Keratinocyte (primary cell): ENCODE measurements at regions not wholly inside any gene's neighbourhood (a gene's known extent, or its start where the extent isn't known, plus 50 kb on each side); places are given as distances from the start of the nearest gene placed in this dataset.

Experiments used
- DNase-seq: peaks from one replicate; pipeline ENCODE4 v3.0.0-alpha.2; 2011; ENCODE audit warnings: low read depth, missing footprints, low spot score
- FAIRE-seq: peaks from 2 replicates; lab custom pipeline; 2011; peaks lifted over from hg19 to GRCh38; lab: Jason Lieb, UNC
- H2AFZ ChIP-seq: 2 replicates; pipeline ENCODE4 v1.6.0; 2012; ENCODE audit warnings: low read length, control low read depth, inconsistent platforms; ENCODE audit not compliant: control insufficient read depth
- H3K27ac ChIP-seq: 2 replicates; pipeline ENCODE4 v1.5.1; 2011; ENCODE audit warnings: low read length; ENCODE audit not compliant: control insufficient read depth, insufficient read depth
- H3K27me3 ChIP-seq: 3 replicates; pipeline ENCODE4 v1.6.0; 2011; ENCODE audit warnings: low read length; ENCODE audit not compliant: control insufficient read depth, insufficient read depth; ENCODE audit errors: extremely low read depth
- H3K36me3 ChIP-seq, 2 experiments: 2 replicates in 1 of 2; 3 replicates in 1 of 2; pipeline ENCODE4 v1.5.1; 2011; ENCODE audit warnings: low read length in 2 of 2, mild to moderate bottlenecking in 1 of 2; ENCODE audit not compliant: control insufficient read depth in 2 of 2, insufficient read depth in 2 of 2; ENCODE audit errors: extremely low read depth in 1 of 2
- H3K4me1 ChIP-seq: 3 replicates; pipeline ENCODE4 v1.5.1; 2011; ENCODE audit warnings: low read length; ENCODE audit not compliant: control insufficient read depth, insufficient read depth; ENCODE audit errors: extremely low read depth
- H3K4me2 ChIP-seq: 3 replicates; pipeline ENCODE4 v1.6.0; 2011; ENCODE audit warnings: low read depth, low read length; ENCODE audit not compliant: control insufficient read depth, insufficient read depth; ENCODE audit errors: extremely low read depth
- H3K4me3 ChIP-seq, 3 experiments: fragments of 200-600 bp in 1 of 3; sonication (generic) in 1 of 3; 2 replicates in 2 of 3; 3 replicates in 1 of 3; pipeline ENCODE4 v1.5.1; 2011 to 2016; ENCODE audit warnings: low read length in 3 of 3, mild to moderate bottlenecking in 3 of 3, control low read depth in 2 of 3, inconsistent platforms in 1 of 3, low read depth in 1 of 3, mixed read lengths in 1 of 3, mixed run types in 1 of 3, moderate library complexity in 1 of 3; ENCODE audit not compliant: control insufficient read depth in 2 of 3, insufficient read depth in 2 of 3; ENCODE audit errors: extremely low read depth in 1 of 3
- H3K79me2 ChIP-seq: 2 replicates; pipeline ENCODE4 v1.6.0; 2012; ENCODE audit warnings: low read length; ENCODE audit not compliant: control insufficient read depth, insufficient read depth
- H3K9ac ChIP-seq: 3 replicates; pipeline ENCODE4 v1.6.0; 2011; ENCODE audit warnings: low read length; ENCODE audit not compliant: control insufficient read depth, insufficient read depth; ENCODE audit errors: extremely low read depth
- H3K9me1 ChIP-seq: 3 replicates; pipeline ENCODE4 v1.6.0; 2011; ENCODE audit warnings: low read length; ENCODE audit not compliant: control insufficient read depth, insufficient read depth; ENCODE audit errors: extremely low read depth
- H3K9me3 ChIP-seq: 2 replicates; pipeline ENCODE4 v1.5.1; 2012; ENCODE audit warnings: low read depth, low read length; ENCODE audit not compliant: control insufficient read depth
- H4K20me1 ChIP-seq: 3 replicates; pipeline ENCODE4 v1.6.0; 2011; ENCODE audit warnings: low read length; ENCODE audit not compliant: control insufficient read depth, insufficient read depth; ENCODE audit errors: extremely low read depth
- CTCF ChIP-seq, 3 experiments: IDR thresholded peaks in 1 of 3; conservative IDR thresholded peaks in 1 of 3; optimal IDR thresholded peaks in 1 of 3; 2 replicates in 2 of 3; 3 replicates in 1 of 3; pipeline versions ENCODE3 to v1.5.1; 2011; ENCODE audit warnings: low read length in 3 of 3, mild to moderate bottlenecking in 3 of 3, moderate library complexity in 2 of 3, control low read depth in 1 of 3, inconsistent platforms in 1 of 3; ENCODE audit not compliant: insufficient read depth in 2 of 3; ENCODE audit errors: extremely low read depth in 1 of 3
- EZH2 ChIP-seq: IDR thresholded peaks from one replicate; pipeline ENCODE4 v1.6.1; 2012; ENCODE audit warnings: inconsistent platforms, mild to moderate bottlenecking, low read length, moderate library complexity
- dilution Hi-C: fragments of 300-500 bp; cut with MboI; formaldehyde crosslinking; loops from one replicate; pipeline ENCODE4 v1.7.0; 2020; ENCODE audit warnings: low sequenced_read_pairs; ENCODE audit not compliant: extremely low pct_ligation_motif_present

- Histone ChIP-seq H3K4me2 (no peak overlapping the region), H3K4me3 (no peak overlapping the region), H3K27me3 (no peaks in the 10 kb centered on the region), H3K4me1 (peaks cover 54% of the 10 kb centered on the region), H2AFZ (no peak overlapping the region), H3K9ac (no peak overlapping the region), H3K79me2 (no peaks in the 10 kb centered on the region), H3K27ac (no peak overlapping the region), H4K20me1 (no peaks in the 10 kb centered on the region), H3K9me1 (no peaks in the 10 kb centered on the region), H3K36me3 (no peaks in the 10 kb centered on the region), H3K9me3 (no peaks in the 10 kb centered on the region)
- dilution Hi-C loops = loop anchor here (25.0 kb wide), 1 partner anchor 171 kb away; the partner anchor contains the start of gene IL6
- DNase-seq (no peak), FAIRE-seq (no peak)
- TF ChIP-seq CTCF (optimal IDR thresholded peaks at IDR 0.05 in 1 of 3, IDR thresholded peaks at IDR 0.05 in 1 of 3, conservative IDR thresholded peaks at IDR 0.05 in 1 of 3; ENCODE audit: extremely low read depth in 1 of 3, insufficient read depth in 2 of 3, low read length in 3 of 3) = no peak
- TF ChIP-seq EZH2 = no peak
Observed at GRCh38 chr7:22566176-22566575, 66.2 kb upstream of the STEAP1B start.

GRCh38 chr7:22565315-22565811 is 65.4 kb upstream of the STEAP1B start:
- Histone ChIP-seq H3K27ac (peak overlapping the region; percentile 86), H4K20me1 (no peaks in the 10 kb centered on the region), H3K4me2 (peak overlapping the region; percentile 82), H3K9ac (peak overlapping the region; percentile 48), H3K79me2 (no peaks in the 10 kb centered on the region), H3K9me1 (no peaks in the 10 kb centered on the region), H3K27me3 (no peaks in the 10 kb centered on the region), H3K4me3 (no peak overlapping the region), H3K9me3 (no peaks in the 10 kb centered on the region), H3K36me3 (no peaks in the 10 kb centered on the region), H3K4me1 (peaks cover 57% of the 10 kb centered on the region), H2AFZ (no peak overlapping the region)
- FAIRE-seq = peak; percentile 72
- dilution Hi-C loops = loop anchor here (25.0 kb wide), 1 partner anchor 172 kb away; the partner anchor contains the start of gene IL6
- TF ChIP-seq EZH2 (no peak), CTCF (optimal IDR thresholded peaks at IDR 0.05 in 1 of 3, IDR thresholded peaks at IDR 0.05 in 1 of 3, conservative IDR thresholded peaks at IDR 0.05 in 1 of 3; ENCODE audit: extremely low read depth in 1 of 3, insufficient read depth in 2 of 3, low read length in 3 of 3) (no peak)
- DNase-seq = peak; percentile 81
